GM18502 (cell line): ENCODE measurements at regions not wholly inside any gene's neighbourhood (a gene's known extent, or its start where the extent isn't known, plus 50 kb on each side); places are given as distances from the start of the nearest gene placed in this dataset.

Experiments used
- ATAC-seq: cut with Tn5 transposase; IDR thresholded peaks from one replicate; pipeline ENCODE4 v1.9.1; 2021; ENCODE audit warnings: mild to moderate bottlenecking; ENCODE audit not compliant: unreplicated experiment, poor library complexity

DNA sequence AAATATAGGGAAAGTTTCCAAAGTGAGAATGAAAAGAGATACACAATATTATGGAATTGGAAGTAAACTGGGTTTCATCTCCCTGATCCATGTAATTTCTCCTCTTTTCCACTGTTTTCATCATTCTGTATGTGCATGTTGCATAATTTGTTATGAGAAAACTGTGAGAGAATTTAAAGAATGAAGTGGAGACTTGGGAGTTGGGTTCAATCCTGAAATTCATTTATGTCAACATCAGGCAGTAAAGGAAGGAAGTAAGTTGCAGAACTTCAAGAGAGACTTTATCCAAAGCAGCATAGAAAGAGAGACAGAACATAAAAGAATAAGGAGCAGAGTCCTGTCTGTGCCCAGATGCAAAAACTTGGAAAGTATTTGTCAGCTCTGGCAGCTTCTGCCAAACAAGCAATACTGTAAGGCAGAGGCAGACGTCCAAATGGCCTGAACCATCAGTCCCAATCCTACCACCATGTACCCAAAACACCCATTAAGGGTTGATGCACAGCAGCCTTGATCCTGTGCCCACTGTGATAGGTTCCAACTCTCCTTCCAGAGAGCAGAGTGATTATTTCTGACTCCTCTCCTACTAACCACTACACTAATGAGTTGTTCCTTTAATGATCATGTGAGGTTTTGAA, 425.3 kb upstream of the CDH6 start:
- no peak for ATAC-seq

- ATAC-seq, result no peak
Observed at GRCh38 chr5:30765706-30766105, 427.8 kb upstream of the CDH6 start.

GRCh38 chr5:30765227-30765626, 428.3 kb upstream of the CDH6 start:
- no peak for ATAC-seq

GRCh38 chr5:30764704-30765103, 428.8 kb upstream of the CDH6 start:
- no peak for ATAC-seq

DNA sequence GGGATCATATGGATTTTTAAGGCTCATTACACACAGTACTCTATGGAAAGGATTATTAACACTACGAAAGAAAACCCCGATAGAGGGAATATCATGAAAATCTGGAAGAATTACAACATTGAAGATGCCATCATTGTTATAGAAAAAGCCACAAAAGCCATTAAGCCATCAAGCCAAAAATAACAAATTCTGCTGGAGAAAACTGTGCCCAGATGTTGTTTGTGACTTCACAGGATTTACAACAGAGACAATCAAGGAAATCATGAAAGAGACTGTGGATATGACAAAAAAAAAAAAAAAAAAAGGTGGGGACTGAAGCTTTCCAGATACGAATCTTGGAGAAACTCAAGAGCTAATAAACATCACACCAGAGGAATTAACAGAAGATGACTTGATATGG, 433.8 kb upstream of the CDH6 start:
- no peak for ATAC-seq

DNA sequence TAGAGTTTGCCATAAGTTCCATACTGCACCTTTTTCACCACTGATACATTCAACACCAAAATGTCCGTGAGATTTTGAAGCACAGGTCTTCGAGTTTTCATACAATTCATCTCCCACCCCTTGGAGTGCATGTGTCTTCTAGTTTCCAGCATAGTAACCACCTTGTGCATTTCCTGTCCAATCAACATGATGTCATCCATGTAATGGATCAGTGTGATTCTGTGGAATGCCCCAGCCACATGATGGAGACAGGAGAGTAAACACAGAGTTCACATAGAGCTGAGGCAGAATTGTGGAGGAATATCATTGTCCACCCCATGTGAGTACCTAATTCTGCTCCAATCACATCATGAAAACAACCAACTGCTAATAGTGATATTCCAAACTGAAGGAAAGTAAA, 441.5 kb upstream of the CDH6 start:
- ATAC-seq, result no peak

DNA sequence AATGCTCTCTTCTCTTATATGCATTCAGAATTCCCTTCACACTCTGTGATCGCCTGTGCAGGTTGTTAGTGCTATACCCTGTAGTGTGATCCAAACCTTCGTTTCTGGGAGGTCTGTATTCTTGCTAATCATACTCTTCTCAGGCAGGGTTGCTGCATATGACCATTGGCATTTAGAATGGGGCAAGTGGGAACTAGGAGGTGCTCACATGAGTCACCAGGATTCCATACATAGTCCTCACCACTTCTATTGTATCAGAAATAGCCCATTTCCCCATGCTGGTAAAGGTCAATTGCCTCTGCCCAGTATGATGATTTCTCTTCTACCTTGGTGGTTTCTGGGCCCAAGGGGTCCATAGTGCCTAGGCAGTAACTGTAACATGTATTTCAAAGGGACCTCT, 443.5 kb upstream of the CDH6 start:
- ATAC-seq, result no peak

GRCh38 chr5:30747412-30747811, 446.1 kb upstream of the CDH6 start:
- ATAC-seq, result no peak

GRCh38 chr5:30736669-30737068, 456.8 kb upstream of the CDH6 start:
- ATAC-seq, result no peak

GRCh38 chr5:30734118-30734517, 459.4 kb upstream of the CDH6 start:
- no peak for ATAC-seq

GRCh38 chr5:30725073-30725472, 468.4 kb upstream of the CDH6 start:
- no peak for ATAC-seq

DNA sequence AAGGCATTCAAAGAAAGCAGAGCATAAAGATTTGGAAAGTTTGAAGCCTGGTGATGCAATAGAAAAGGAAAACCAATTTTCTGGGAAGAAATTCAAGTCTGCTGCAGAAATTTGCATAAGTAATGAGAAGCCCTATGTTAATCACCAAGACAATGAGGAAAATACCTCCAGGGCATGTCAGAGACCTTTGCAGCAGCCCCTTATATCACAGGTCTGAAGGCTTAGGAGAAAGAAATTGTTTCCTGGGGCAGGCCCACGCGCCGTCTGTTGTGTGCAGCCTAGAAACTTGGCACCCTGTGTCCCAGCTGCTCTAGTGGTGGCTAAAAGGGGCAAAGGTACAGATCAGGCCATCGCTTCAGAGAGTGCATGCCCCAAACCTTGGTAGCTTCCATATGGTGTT, 495.3 kb upstream of the CDH6 start:
- no peak for ATAC-seq

DNA sequence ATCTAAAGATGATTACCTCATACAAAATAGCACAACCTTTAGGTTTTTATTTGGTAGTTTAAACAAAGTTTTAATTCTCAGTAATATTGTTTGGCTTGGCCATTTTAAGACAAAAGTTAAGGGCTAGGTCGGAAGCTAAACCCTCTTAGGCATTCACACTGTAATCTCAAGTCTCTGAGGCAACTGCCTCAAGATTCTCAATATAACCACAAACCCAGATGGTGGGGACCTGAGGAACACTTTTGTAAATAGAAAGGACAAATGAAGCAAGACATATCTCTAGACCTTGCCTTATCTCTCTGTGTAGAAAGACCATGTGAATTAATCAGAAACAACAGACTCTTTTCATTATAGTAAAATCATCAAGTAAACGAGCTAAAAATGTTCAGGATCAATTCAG, 500.2 kb upstream of the CDH6 start:
- ATAC-seq, result no peak

- ATAC-seq, result no peak
Observed at GRCh38 chr5:30690931-30691330, 502.6 kb upstream of the CDH6 start.

DNA sequence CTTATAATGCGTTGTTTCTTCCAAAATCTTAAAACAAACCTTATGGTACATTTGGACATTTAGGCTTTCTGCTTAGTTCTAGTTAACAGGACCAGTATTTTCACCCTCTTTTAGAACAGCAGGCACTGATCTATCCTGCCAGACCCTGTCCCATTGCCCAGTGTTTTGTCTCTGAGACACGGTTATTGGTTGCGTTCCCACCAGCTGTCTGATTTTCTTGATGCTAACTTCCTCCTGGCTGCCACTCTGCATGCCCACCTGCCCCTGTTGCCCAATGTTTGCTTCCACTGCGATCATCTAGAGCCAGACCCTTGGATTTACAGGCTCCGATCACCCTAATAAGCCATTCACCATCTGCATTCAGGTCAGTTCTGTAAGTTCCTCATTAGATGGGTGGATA, 506.0 kb upstream of the CDH6 start:
- ATAC-seq, result no peak

- ATAC-seq, result no peak
Observed at GRCh38 chr5:30686530-30686929, 507.0 kb upstream of the CDH6 start.

- no peak for ATAC-seq
Observed at GRCh38 chr5:30676223-30676840, 517.2 kb upstream of the CDH6 start.

- ATAC-seq, result no peak
Observed at GRCh38 chr5:30667293-30667692, 526.2 kb upstream of the CDH6 start.

DNA sequence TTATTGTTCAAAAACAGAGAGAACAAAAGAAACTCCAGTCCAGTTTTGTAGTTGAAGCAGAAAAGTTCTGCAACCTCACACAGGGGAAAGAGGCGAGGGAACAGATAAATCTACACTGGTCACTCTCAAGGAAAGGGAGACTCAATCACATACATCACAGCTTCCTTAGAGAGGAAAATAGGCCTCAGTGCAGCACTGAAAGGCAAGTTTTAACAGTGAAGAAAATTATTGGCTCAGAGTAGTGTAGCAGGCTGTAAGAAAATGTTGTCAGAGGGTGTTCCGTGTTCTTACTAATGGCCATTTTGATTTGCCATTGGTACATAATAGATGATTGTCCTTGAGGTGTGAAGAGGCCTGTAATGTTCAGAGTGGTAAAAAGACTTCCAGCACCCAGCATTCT, 530.0 kb upstream of the CDH6 start:
- no peak for ATAC-seq

GRCh38 chr5:30662373-30662772, 531.1 kb upstream of the CDH6 start:
- no peak for ATAC-seq

GRCh38 chr5:30661730-30662129, 531.8 kb upstream of the CDH6 start:
- ATAC-seq, result no peak

- no peak for ATAC-seq
Observed at GRCh38 chr5:30659417-30659816, 534.1 kb upstream of the CDH6 start.
